Neural cell (in vitro differentiated cells): ENCODE measurements at regions not wholly inside any gene's neighbourhood (a gene's known extent, or its start where the extent isn't known, plus 50 kb on each side); places are given as distances from the start of the nearest gene placed in this dataset.

Source experiments
- H2AFZ ChIP-seq: fragments of 200-600, 300-800 bp; sonication (generic), shearing (Covaris generic); 2 replicates; pipeline ENCODE4 v1.6.0; 2014; ENCODE audit warnings: low read depth, mild to moderate bottlenecking, antibody characterized with exemption, low read length, moderate library complexity
- H3F3A ChIP-seq: fragments of 200-600 bp; shearing (Covaris generic); 2 replicates; pipeline ENCODE4 v1.6.1; 2016; ENCODE audit warnings: mild to moderate bottlenecking, moderate library complexity, mixed read lengths, antibody characterized with exemption, low read length; ENCODE audit not compliant: insufficient read depth, poor library complexity, severe bottlenecking
- H3K27ac ChIP-seq: fragments of 200-600, 300-800 bp; sonication (generic), shearing (Covaris generic); 2 replicates; pipeline ENCODE4 v1.5.1; 2014; ENCODE audit warnings: mild to moderate bottlenecking, low read length, moderate library complexity
- H3K27me3 ChIP-seq: fragments of 300-800, 200-600 bp; sonication (generic), shearing (Covaris generic); 2 replicates; pipeline ENCODE4 v1.6.0; 2014; ENCODE audit warnings: mild to moderate bottlenecking, low read depth, low read length, moderate library complexity; ENCODE audit not compliant: insufficient read depth
- H3K36me3 ChIP-seq: fragments of 300-800, 200-600 bp; sonication (generic), shearing (Covaris generic); 2 replicates; pipeline ENCODE4 v1.5.1; 2014; ENCODE audit warnings: mild to moderate bottlenecking, antibody characterized with exemption, low read length, moderate library complexity; ENCODE audit not compliant: insufficient read depth
- H3K4me2 ChIP-seq: fragments of 300-800, 200-600 bp; sonication (generic), shearing (Covaris generic); 2 replicates; pipeline ENCODE4 v1.6.0; 2014; ENCODE audit warnings: mild to moderate bottlenecking, low read length
- H3K4me3 ChIP-seq: fragments of 300-800, 200-600 bp; sonication (generic), shearing (Covaris generic); 2 replicates; pipeline ENCODE4 v1.5.1; 2014; ENCODE audit warnings: mild to moderate bottlenecking, low read length, moderate library complexity
- H3K79me2 ChIP-seq: fragments of 200-600 bp; shearing (Covaris generic); replicated peaks from 2 replicates; pipeline ENCODE4 v1.6.0; 2014; ENCODE audit warnings: mild to moderate bottlenecking, low read length, moderate library complexity; ENCODE audit not compliant: insufficient read depth
- H3K9ac ChIP-seq: fragments of 300-800, 200-600 bp; sonication (generic), shearing (Covaris generic); 2 replicates; pipeline ENCODE4 v1.6.1; 2016; ENCODE audit warnings: mild to moderate bottlenecking, low read length, mixed read lengths
- H3K9me2 ChIP-seq: fragments of 200-600 bp; shearing (Covaris generic); 2 replicates; pipeline ENCODE4 v1.6.1; 2016; ENCODE audit warnings: mild to moderate bottlenecking, low read length, mixed read lengths; ENCODE audit not compliant: insufficient read depth
- H3K9me3 ChIP-seq: fragments of 200-600, 300-800 bp; sonication (generic), shearing (Covaris generic); 2 replicates; pipeline ENCODE4 v1.6.1; 2016; ENCODE audit warnings: mild to moderate bottlenecking, mixed run types, low read length, moderate library complexity, mixed read lengths
- H4K20me1 ChIP-seq: fragments of 200-600 bp; shearing (Covaris generic); 2 replicates; pipeline ENCODE4 v1.6.1; 2016; ENCODE audit warnings: mild to moderate bottlenecking, mixed run types; ENCODE audit not compliant: insufficient read depth
- CTCF ChIP-seq: fragments of 450-650 bp; IDR thresholded peaks from 2 replicates; pipeline ENCODE4 v1.5.1; 2014; ENCODE audit warnings: antibody characterized with exemption, mild to moderate bottlenecking, moderate library complexity; ENCODE audit not compliant: poor library complexity, severe bottlenecking
- EP300 ChIP-seq: fragments of 450-650 bp; conservative IDR thresholded peaks from 2 replicates; pipeline ENCODE4 v1.6.1; 2014; ENCODE audit warnings: antibody characterized with exemption, mild to moderate bottlenecking, moderate library complexity; ENCODE audit not compliant: poor library complexity, severe bottlenecking
- EZH2 ChIP-seq: fragments of 200-600, 300-800 bp; shearing (Covaris generic), sonication (generic); IDR thresholded peaks from 2 replicates; pipeline ENCODE4 v1.6.1; 2014; ENCODE audit warnings: antibody characterized with exemption, low read length, borderline replicate concordance, mild to moderate bottlenecking; ENCODE audit not compliant: insufficient read depth, poor library complexity, severe bottlenecking
- MXI1 ChIP-seq: fragments of 450-650 bp; conservative IDR thresholded peaks from 2 replicates; pipeline ENCODE4 v1.6.1; 2014; ENCODE audit warnings: antibody characterized with exemption, mild to moderate bottlenecking; ENCODE audit not compliant: poor library complexity, severe bottlenecking
- POLR2AphosphoS5 ChIP-seq: IDR thresholded peaks from 2 replicates; pipeline ENCODE4 v1.6.1; 2012
- RAD21 ChIP-seq: fragments of 450-650 bp; conservative IDR thresholded peaks from 2 replicates; pipeline ENCODE4 v1.6.1; 2014; ENCODE audit warnings: antibody characterized with exemption, mild to moderate bottlenecking, moderate library complexity
- REST ChIP-seq: IDR thresholded peaks from 2 replicates; pipeline ENCODE4 v1.6.1; 2012; ENCODE audit warnings: borderline replicate concordance
- SMC3 ChIP-seq: fragments of 450-650 bp; conservative IDR thresholded peaks from 2 replicates; pipeline ENCODE4 v1.6.1; 2014; ENCODE audit warnings: antibody characterized with exemption, mild to moderate bottlenecking, moderate library complexity; ENCODE audit not compliant: poor library complexity
- TAF1 ChIP-seq: IDR thresholded peaks from 2 replicates; pipeline ENCODE4 v1.6.1; 2012; ENCODE audit warnings: low read depth

- Histone ChIP-seq H3K9me3 (no peaks in the 10 kb centered on the region), H3K9me2 (no peaks in the 10 kb centered on the region), H3K79me2 (no peaks in the 10 kb centered on the region), H4K20me1 (no peaks in the 10 kb centered on the region), H3K4me2 (no peak overlapping the region), H3K4me3 (no peak overlapping the region), H3K27me3 (no peaks in the 10 kb centered on the region), H2AFZ (no peak overlapping the region), H3K36me3 (no peaks in the 10 kb centered on the region), H3F3A (no peaks in the 10 kb centered on the region), H3K27ac (no peak overlapping the region), H3K9ac (no peak overlapping the region)
- TF ChIP-seq MXI1, result no peak
- TF ChIP-seq CTCF, result no peak
- no peak for TF ChIP-seq EP300
- TF ChIP-seq TAF1, result no peak
- no peak for TF ChIP-seq POLR2AphosphoS5
- TF ChIP-seq REST, result no peak
- no peak for TF ChIP-seq SMC3
- TF ChIP-seq EZH2, result no peak
- no peak for TF ChIP-seq RAD21
Observed at GRCh38 chr16:52725461-52725860, 178.5 kb upstream of the TOX3 start.

- Histone ChIP-seq H3K9me3 (no peaks in the 10 kb centered on the region), H3K9me2 (no peaks in the 10 kb centered on the region), H3K4me2 (no peak overlapping the region), H3K79me2 (no peaks in the 10 kb centered on the region), H3F3A (no peaks in the 10 kb centered on the region), H3K9ac (no peak overlapping the region), H3K27me3 (no peaks in the 10 kb centered on the region), H4K20me1 (no peaks in the 10 kb centered on the region), H3K36me3 (no peaks in the 10 kb centered on the region), H3K27ac (no peak overlapping the region), H3K4me3 (no peak overlapping the region), H2AFZ (no peak overlapping the region)
- TF ChIP-seq CTCF (no peak), SMC3 (no peak), RAD21 (no peak), REST (no peak), MXI1 (no peak), TAF1 (no peak)
Observed at GRCh38 chr16:52725043-52725442, 178.1 kb upstream of the TOX3 start.
